SKM-1 treated with dmso at 0.1 percent for 144 hours (cell line): ENCODE measurements at regions not wholly inside any gene's neighbourhood (a gene's known extent, or its start where the extent isn't known, plus 50 kb on each side); places are given as distances from the start of the nearest gene placed in this dataset.
A peak's percentile ranks its signal among the peaks of the same experiment; 100 is the strongest.
"Not testable (repeated sequence)": the region's sequence is repeated elsewhere in the genome, so short reads cannot be mapped to it uniquely, and the experiment has no call there.

Experiments
- DNase-seq: peaks from one replicate; lab custom pipeline; 2025; ENCODE audit not compliant: unreplicated experiment; lab: John Stamatoyannopoulos, UW

- no peak for DNase-seq
Measured at GRCh38 chr3:167106456-167106855, 273.6 kb downstream of the ZBBX start.

DNA sequence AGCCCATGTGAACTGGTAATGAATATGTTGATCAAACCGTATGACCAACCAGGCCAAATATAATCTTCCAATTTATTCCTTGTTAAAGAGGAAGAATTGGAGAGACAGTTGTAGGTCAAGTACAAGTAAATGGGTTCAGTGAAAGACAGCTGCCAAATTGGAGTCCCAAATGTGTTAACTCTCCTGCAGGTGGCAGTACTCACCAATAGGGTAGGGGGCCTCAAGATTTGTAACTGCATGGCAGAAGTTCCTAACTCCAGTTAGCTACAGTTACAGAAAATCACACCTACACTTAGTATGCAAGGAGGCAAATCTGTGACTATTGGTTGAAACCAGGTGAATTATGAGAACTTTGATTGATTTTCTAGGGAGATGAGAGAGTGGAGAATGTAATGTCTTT, 278.0 kb downstream of the ZBBX start:
- no peak for DNase-seq

GRCh38 chr3:167100651-167101050, 279.4 kb downstream of the ZBBX start:
- DNase-seq: no peak

DNA sequence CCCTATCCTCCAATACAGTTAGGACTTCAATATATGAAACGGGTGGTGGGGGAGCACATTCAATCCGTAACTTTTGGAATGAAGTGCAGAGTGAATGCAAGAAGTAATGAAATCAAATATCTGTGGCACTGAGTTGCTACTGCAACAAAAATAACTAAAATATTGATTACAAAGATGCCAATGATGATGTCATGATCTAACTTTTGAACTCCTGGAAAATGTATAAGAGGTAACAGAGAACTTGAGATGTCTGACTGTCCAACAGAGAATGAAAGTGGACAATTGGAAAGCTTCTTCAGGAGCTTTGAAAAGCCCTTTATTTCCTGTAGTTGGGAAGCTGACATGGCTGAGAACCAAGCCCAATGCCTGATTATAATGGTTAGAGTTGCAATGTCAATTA, 279.9 kb downstream of the ZBBX start:
- no peak for DNase-seq

- no peak for DNase-seq
Measured at GRCh38 chr3:167095976-167096375, 284.1 kb downstream of the ZBBX start.

- DNase-seq: no peak
Measured at GRCh38 chr3:167094632-167095031, 285.5 kb downstream of the ZBBX start.

DNA sequence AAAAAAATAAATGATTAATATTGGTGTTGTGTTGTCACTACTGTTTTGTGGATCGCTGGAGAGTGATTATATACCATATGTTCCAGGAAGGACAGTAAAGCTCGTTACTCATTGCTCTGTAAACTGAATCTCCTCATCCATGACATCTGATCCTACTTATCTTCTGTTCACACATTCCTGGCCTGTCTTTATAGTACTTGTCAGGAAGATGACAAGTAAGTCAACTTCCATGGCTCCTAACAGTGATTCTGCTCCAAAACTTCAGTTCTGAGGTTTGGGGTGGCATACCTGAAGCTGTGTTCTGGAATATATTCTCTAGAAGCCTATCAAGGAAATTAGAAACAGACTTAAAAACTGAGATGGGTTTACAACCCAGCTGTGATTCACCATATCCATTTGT, 288.9 kb downstream of the ZBBX start:
- no peak for DNase-seq

GRCh38 chr3:167084545-167084944, 295.6 kb downstream of the ZBBX start:
- DNase-seq: no peak

DNA sequence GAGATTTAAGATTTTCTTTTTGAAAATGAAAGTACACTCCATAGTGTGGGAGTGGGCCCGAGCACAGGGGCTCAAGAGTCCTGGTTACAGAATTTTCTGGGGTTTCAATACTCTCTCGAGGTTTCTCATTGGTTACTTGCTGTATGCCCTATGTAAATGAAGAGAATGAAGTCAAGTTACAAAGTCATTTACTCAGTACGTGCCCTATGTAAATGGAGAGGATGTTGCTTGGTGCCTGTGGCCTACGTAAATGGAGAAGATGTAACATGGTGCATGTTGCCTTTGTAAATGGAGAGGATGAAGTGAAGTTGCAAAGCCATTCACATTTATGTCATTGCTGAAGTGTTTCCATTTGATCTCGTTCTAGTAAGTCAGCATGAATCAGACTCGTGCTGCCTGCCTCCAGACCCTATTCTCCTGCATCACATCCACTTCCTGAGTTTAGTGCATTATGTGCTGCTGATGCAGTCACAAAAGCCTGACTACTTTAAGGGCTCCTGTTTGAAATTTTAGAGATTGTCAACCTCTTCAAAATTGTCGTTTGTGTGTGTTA, 302.0 kb downstream of the ZBBX start:
- DNase-seq: no peak

DNA sequence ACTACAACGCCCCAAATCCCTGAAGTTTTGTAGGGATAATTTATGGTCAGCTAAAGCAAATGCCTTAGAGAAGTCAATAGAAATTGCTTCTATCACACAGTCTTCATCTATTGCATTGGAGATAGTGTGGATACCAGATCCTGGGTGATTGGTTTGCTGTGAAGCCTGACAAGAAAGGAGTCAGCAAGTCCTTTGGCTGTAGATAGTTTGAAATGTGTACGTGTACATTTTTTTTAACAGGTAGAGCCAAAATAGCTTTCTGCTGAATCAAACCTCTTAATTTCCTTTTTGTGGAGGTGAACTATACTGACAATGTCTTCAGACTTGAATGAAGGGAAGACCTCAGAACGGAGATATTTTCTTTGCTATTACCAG, 312.3 kb downstream of the ZBBX start:
- no peak for DNase-seq

DNA sequence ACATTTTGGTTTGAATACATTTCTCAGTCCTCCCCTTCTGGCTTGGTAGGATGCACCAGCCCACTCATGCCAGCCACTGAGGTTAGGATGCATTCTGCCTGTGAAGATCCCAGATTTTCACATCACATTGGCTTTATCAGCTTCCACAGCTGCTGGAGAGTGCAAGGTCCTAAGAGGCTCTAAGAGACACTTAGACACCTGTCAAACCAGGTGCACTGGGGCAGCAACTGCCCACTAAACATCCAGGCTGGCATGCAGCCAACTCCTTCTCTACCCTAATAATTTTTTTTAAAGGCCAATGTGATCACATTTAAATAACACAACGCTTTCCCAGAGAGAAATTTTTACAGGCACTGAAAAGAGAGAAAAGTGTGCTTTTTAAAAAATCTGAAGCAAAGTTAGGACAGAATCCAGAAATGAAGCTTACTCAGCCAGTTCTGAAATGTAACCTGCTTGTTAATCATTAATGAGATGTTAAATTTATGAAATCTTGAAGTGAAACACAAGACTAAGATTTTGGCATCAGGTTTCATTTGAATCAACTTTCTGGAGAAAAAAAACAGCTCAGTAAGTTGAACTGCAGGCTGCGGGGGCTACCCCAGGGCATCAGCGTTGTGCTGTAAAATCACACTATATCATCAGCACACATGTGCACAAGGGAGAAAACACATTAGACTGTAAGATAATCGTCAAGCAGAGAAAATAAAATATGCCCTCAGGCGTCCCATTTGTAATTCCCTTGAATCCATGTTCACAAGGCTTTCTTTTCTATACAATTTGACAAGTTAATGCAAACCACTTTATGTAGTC, 312.9 kb downstream of the ZBBX start:
- no peak for DNase-seq

- no peak for DNase-seq
Measured at GRCh38 chr3:167057581-167057980, 322.5 kb downstream of the ZBBX start.

GRCh38 chr3:167054926-167055325, 325.2 kb downstream of the ZBBX start:
- no peak for DNase-seq

DNA sequence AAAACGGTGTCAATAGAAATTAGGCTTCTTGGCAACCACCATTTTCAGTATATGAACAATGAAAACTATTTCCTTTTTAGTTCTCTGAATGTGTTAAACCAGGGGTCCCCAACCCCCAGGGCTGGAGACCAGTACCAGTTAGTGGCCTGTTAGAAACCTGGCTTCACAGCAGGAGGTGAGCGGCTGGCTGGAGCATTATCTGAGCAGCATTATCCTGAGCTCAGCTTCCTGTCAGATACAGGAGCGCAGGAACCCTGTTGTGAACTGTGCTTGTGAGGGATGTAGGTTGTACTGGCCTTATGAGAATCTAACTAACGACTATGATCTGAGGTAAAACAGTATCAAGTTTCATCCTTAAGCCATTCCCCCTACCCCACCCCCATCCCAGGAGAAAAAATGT, 328.7 kb downstream of the ZBBX start:
- no peak for DNase-seq

- DNase-seq: no peak
Measured at GRCh38 chr3:167033866-167034265, 346.2 kb downstream of the ZBBX start.

- peak; percentile 39 for DNase-seq
Measured at GRCh38 chr3:167032267-167032876, 347.7 kb downstream of the ZBBX start.

GRCh38 chr3:167031364-167032049, 348.6 kb downstream of the ZBBX start:
- no peak for DNase-seq

- DNase-seq: no peak
Measured at GRCh38 chr3:167030082-167030725, 349.9 kb downstream of the ZBBX start.

- not testable (repeated sequence) for DNase-seq
Measured at GRCh38 chr3:167019503-167019902, 360.6 kb downstream of the ZBBX start.

DNA sequence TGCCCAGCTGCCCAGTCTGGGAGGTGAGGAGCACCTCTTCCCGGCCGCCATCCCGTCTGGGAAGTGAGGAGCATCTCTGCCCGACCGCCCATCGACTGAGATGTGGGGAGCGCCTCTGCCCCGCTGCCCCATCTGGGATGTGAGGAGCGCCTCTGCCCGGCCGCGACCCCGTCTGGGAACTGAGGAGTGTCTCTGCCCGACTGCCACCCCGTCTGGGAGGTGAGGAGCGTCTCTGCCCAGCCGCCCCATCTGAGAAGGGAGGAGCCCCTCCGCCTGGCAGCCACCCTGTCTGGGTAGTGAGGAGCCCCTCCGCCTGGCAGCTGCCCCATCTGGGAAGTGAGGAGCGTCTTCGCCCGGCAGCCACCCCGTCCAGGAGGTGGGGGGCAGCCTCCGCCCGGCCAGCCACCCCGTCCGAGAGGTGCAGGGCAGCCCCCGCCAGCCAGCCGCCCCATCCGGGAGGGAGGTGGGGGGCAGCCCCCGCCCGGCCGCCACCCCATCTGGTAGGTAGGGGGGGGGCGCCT, 361.4 kb downstream of the ZBBX start:
- not testable (repeated sequence) for DNase-seq

GRCh38 chr3:167012691-167013090, 367.4 kb downstream of the ZBBX start:
- DNase-seq: no peak
